Astrocyte of the spinal cord (primary cell): ENCODE measurements at regions not wholly inside any gene's neighbourhood (a gene's known extent, or its start where the extent isn't known, plus 50 kb on each side); places are given as distances from the start of the nearest gene placed in this dataset.
"Not testable (repeated sequence)": the region's sequence is repeated elsewhere in the genome, so short reads cannot be mapped to it uniquely, and the experiment has no call there.

Experiments
- DNase-seq: peaks from one replicate; pipeline ENCODE4 v3.0.0; 2011; ENCODE audit warnings: low read depth, low spot score
- H3K4me3 ChIP-seq: 2 replicates; pipeline ENCODE4 v1.5.1; 2011; ENCODE audit warnings: low read depth, mild to moderate bottlenecking, low read length, moderate library complexity
- CTCF ChIP-seq: IDR thresholded peaks from 2 replicates; pipeline ENCODE4 v1.5.1; 2012; ENCODE audit warnings: low read depth, mild to moderate bottlenecking, low read length, inconsistent platforms
- in situ Hi-C: cut with HindIII; loops from 2 replicates; pipeline ENCODE4 v1.10.0; 2017; ENCODE audit warnings: low sequenced_read_pairs

- in situ Hi-C loops, DNase-seq, H3K4me3 ChIP-seq: not testable (repeated sequence)
Observed at GRCh38 chrX:124181515-124181914, 150.9 kb upstream of the TEX13D start.

- in situ Hi-C loops, result no loop called here
- TF ChIP-seq CTCF, result no peak
- H3K4me3 ChIP-seq, result no peak overlapping the region
- no peak for DNase-seq
Observed at GRCh38 chrX:124190440-124190839, 142.0 kb upstream of the TEX13D start.

GRCh38 chrX:124194199-124194598 lies 138.3 kb upstream of the TEX13D start:
- in situ Hi-C loops, result no loop called here
- peak; percentile 12 for DNase-seq
- H3K4me3 ChIP-seq, result no peak overlapping the region
- no peak for TF ChIP-seq CTCF

GRCh38 chrX:124194901-124195300 lies 137.6 kb upstream of the TEX13D start:
- DNase-seq, result no peak
- in situ Hi-C loops, result no loop called here
- no peak overlapping the region for H3K4me3 ChIP-seq
- no peak for TF ChIP-seq CTCF

- no peak overlapping the region for H3K4me3 ChIP-seq
- no peak for DNase-seq
- in situ Hi-C loops, result no loop called here
- TF ChIP-seq CTCF, result no peak
Observed at GRCh38 chrX:124203311-124203710, 129.1 kb upstream of the TEX13D start.

- in situ Hi-C loops, result no loop called here
- TF ChIP-seq CTCF, result no peak
- no peak for DNase-seq
Observed at GRCh38 chrX:124208660-124209059, 123.8 kb upstream of the TEX13D start.

GRCh38 chrX:124209792-124210576 lies 122.5 kb upstream of the TEX13D start:
- DNase-seq, result no peak
- no peak overlapping the region for H3K4me3 ChIP-seq
- TF ChIP-seq CTCF, result no peak
- in situ Hi-C loops, result no loop called here

More at GRCh38 chrX:124208660-124209059, 123.8 kb upstream of the TEX13D start:
- no peak overlapping the region for H3K4me3 ChIP-seq
